GM12878 (cell line): ENCODE measurements at regions not wholly inside any gene's neighbourhood (a gene's known extent, or its start where the extent isn't known, plus 50 kb on each side); places are given as distances from the start of the nearest gene placed in this dataset.

Source experiments
- CHD2 ChIP-seq: IDR thresholded peaks from 2 replicates; pipeline ENCODE4 v1.6.1; 2011; ENCODE audit warnings: low read depth, low read length, improper control_type of control experiment, borderline replicate concordance
- EP300 ChIP-seq, 2 experiments: fragments of 150-350 bp in 1 of 2; IDR thresholded peaks; 2 replicates each; pipeline ENCODE4 v1.6.1; 2011 to 2012; ENCODE audit warnings: low read depth in 2 of 2, low read length in 2 of 2, borderline replicate concordance in 1 of 2, improper control_type of control experiment in 1 of 2, inconsistent platforms in 1 of 2; ENCODE audit not compliant: control insufficient read depth in 1 of 2
- IRF4 ChIP-seq: IDR thresholded peaks from 2 replicates; pipeline ENCODE4 v1.6.1; 2011; ENCODE audit warnings: low read depth, low read length
- NFYB ChIP-seq: IDR thresholded peaks from 2 replicates; pipeline ENCODE4 v1.6.1; 2011; ENCODE audit warnings: low read depth, mild to moderate bottlenecking, low read length, improper control_type of control experiment, moderate library complexity; ENCODE audit not compliant: insufficient read depth
- POLR2A ChIP-seq: IDR thresholded peaks from 2 replicates; pipeline ENCODE4 v1.6.1; 2011; ENCODE audit warnings: low read depth, mild to moderate bottlenecking, low read length
- POLR2AphosphoS5 ChIP-seq: IDR thresholded peaks from 2 replicates; pipeline ENCODE4 v1.6.1; 2011; ENCODE audit warnings: mild to moderate bottlenecking, low read length, inconsistent platforms
- TF ChIP-seq, protein P1 (sequence below), 3 experiments: IDR thresholded peaks in 2 of 3; conservative IDR thresholded peaks in 1 of 3; 2 replicates each; pipeline ENCODE4 v1.5.1; 2011; ENCODE audit warnings: low read depth in 3 of 3, low read length in 3 of 3, mild to moderate bottlenecking in 3 of 3, control low read depth in 2 of 3, moderate library complexity in 2 of 3, inconsistent platforms in 1 of 3, mixed read lengths in 1 of 3; ENCODE audit not compliant: control insufficient read depth in 2 of 3, insufficient read depth in 1 of 3; ENCODE audit errors: extremely low read depth in 1 of 3
- TF ChIP-seq, protein P2 (sequence below): fragments of 450-650 bp; IDR thresholded peaks from 2 replicates; pipeline ENCODE4 v1.6.1; 2016; ENCODE audit warnings: mild to moderate bottlenecking
- TF ChIP-seq, protein P3 (sequence below): IDR thresholded peaks from 2 replicates; pipeline ENCODE4 v1.6.1; 2012; ENCODE audit warnings: mild to moderate bottlenecking, low read depth, low read length

GRCh38 chr2:172322049-172322448, 105.3 kb upstream of the ITGA6 start:
- TF ChIP-seq CHD2 (no peak), NFYB (no peak), POLR2A (no peak), IRF4 (no peak), EP300 (IDR thresholded peaks at IDR 0.05; ENCODE audit: borderline replicate concordance in 1 of 2, control insufficient read depth in 1 of 2, low read depth in 2 of 2, low read length in 2 of 2) (no peak), POLR2AphosphoS5 (no peak)
- TF ChIP-seq, protein P1, sequence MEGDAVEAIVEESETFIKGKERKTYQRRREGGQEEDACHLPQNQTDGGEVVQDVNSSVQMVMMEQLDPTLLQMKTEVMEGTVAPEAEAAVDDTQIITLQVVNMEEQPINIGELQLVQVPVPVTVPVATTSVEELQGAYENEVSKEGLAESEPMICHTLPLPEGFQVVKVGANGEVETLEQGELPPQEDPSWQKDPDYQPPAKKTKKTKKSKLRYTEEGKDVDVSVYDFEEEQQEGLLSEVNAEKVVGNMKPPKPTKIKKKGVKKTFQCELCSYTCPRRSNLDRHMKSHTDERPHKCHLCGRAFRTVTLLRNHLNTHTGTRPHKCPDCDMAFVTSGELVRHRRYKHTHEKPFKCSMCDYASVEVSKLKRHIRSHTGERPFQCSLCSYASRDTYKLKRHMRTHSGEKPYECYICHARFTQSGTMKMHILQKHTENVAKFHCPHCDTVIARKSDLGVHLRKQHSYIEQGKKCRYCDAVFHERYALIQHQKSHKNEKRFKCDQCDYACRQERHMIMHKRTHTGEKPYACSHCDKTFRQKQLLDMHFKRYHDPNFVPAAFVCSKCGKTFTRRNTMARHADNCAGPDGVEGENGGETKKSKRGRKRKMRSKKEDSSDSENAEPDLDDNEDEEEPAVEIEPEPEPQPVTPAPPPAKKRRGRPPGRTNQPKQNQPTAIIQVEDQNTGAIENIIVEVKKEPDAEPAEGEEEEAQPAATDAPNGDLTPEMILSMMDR (IDR thresholded peaks at IDR 0.05 in 2 of 3, conservative IDR thresholded peaks at IDR 0.05 in 1 of 3; ENCODE audit: control insufficient read depth in 2 of 3, extremely low read depth in 1 of 3, insufficient read depth in 1 of 3, low read depth in 3 of 3, low read length in 3 of 3): no peak
- TF ChIP-seq, protein P2, sequence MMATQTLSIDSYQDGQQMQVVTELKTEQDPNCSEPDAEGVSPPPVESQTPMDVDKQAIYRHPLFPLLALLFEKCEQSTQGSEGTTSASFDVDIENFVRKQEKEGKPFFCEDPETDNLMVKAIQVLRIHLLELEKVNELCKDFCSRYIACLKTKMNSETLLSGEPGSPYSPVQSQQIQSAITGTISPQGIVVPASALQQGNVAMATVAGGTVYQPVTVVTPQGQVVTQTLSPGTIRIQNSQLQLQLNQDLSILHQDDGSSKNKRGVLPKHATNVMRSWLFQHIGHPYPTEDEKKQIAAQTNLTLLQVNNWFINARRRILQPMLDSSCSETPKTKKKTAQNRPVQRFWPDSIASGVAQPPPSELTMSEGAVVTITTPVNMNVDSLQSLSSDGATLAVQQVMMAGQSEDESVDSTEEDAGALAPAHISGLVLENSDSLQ: no peak
- TF ChIP-seq, protein P3, sequence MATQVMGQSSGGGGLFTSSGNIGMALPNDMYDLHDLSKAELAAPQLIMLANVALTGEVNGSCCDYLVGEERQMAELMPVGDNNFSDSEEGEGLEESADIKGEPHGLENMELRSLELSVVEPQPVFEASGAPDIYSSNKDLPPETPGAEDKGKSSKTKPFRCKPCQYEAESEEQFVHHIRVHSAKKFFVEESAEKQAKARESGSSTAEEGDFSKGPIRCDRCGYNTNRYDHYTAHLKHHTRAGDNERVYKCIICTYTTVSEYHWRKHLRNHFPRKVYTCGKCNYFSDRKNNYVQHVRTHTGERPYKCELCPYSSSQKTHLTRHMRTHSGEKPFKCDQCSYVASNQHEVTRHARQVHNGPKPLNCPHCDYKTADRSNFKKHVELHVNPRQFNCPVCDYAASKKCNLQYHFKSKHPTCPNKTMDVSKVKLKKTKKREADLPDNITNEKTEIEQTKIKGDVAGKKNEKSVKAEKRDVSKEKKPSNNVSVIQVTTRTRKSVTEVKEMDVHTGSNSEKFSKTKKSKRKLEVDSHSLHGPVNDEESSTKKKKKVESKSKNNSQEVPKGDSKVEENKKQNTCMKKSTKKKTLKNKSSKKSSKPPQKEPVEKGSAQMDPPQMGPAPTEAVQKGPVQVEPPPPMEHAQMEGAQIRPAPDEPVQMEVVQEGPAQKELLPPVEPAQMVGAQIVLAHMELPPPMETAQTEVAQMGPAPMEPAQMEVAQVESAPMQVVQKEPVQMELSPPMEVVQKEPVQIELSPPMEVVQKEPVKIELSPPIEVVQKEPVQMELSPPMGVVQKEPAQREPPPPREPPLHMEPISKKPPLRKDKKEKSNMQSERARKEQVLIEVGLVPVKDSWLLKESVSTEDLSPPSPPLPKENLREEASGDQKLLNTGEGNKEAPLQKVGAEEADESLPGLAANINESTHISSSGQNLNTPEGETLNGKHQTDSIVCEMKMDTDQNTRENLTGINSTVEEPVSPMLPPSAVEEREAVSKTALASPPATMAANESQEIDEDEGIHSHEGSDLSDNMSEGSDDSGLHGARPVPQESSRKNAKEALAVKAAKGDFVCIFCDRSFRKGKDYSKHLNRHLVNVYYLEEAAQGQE: no peak
